ENCODE measurements at regions not wholly inside any gene's neighbourhood (a gene's known extent, or its start where the extent isn't known, plus 50 kb on each side); places are given as distances from the start of the nearest gene placed in this dataset.

GRCh38 chr13:88376760-88377388 is 705.7 kb downstream of the SLITRK5 start:
- TF ChIP-seq CTCF (conservative IDR thresholded peaks at IDR 0.05; ENCODE audit: low read depth, low read length), result no peak
- H3K4me3 ChIP-seq (ENCODE audit: low read depth, low read length), result no peak overlapping the region
- no peak for DNase-seq (ENCODE audit: low read depth)

- no peak for TF ChIP-seq CTCF (conservative IDR thresholded peaks at IDR 0.05; ENCODE audit: low read depth, low read length)
- no peak for DNase-seq (ENCODE audit: low read depth)
Measured at GRCh38 chr13:88377852-88378251, 706.7 kb downstream of the SLITRK5 start.

GRCh38 chr13:88384542-88384941 is 713.4 kb downstream of the SLITRK5 start:
- H3K4me3 ChIP-seq (ENCODE audit: low read depth, low read length), result no peak overlapping the region
- no peak for TF ChIP-seq CTCF (conservative IDR thresholded peaks at IDR 0.05; ENCODE audit: low read depth, low read length)
- DNase-seq (ENCODE audit: low read depth), result no peak

More at GRCh38 chr13:88377852-88378251, 706.7 kb downstream of the SLITRK5 start:
- H3K4me3 ChIP-seq (ENCODE audit: low read depth, low read length), result no peak overlapping the region

DNA sequence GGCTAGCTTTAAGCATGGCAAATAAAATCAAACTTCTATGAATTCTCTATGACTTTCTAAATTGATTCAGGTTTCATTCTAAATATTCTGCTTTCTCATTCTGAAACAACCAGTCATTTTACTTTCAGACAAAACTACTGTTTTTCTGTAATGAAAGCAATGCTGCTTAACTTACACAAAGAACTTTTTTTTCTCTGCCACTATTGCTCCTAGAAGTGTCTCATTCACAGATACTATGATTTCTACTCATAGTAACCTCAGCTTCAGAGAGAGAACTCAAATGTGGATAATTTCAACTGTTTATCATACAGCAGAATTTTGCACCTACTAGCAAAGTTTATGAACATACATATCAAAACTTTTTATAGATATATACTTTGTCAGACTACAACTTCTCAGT is 724.6 kb downstream of the SLITRK5 start:
- no peak overlapping the region for H3K4me3 ChIP-seq (ENCODE audit: low read depth, low read length)
- DNase-seq (ENCODE audit: low read depth), result no peak
- no peak for TF ChIP-seq CTCF (conservative IDR thresholded peaks at IDR 0.05; ENCODE audit: low read depth, low read length)

GRCh38 chr13:88411696-88412095 is 740.5 kb downstream of the SLITRK5 start:
- DNase-seq (ENCODE audit: low read depth), result no peak
- TF ChIP-seq CTCF (conservative IDR thresholded peaks at IDR 0.05; ENCODE audit: low read depth, low read length), result no peak
- no peak overlapping the region for H3K4me3 ChIP-seq (ENCODE audit: low read depth, low read length)

GRCh38 chr13:88417801-88418200 is 746.6 kb downstream of the SLITRK5 start:
- DNase-seq (ENCODE audit: low read depth), result no peak
- no peak for TF ChIP-seq CTCF (conservative IDR thresholded peaks at IDR 0.05; ENCODE audit: low read depth, low read length)
- H3K4me3 ChIP-seq (ENCODE audit: low read depth, low read length), result no peak overlapping the region

DNA sequence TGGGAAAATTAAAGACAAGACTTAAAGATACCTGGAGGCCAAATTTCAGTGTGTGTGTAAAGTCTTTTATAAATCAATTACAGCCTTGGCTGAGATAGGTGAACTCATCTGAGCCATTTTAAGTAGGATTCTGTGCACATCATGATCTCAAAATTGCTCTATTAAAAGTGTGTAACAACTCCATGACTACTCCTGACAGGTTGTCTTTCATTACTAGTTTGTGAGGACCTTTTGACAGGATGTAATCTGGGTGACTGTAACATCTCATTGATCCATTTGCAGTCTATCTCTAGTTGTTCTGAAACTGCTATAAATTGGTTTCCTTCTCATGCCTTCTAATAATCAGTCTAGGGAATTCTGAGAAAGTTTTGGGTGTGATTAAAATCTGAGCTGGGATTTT is 753.3 kb downstream of the SLITRK5 start:
- TF ChIP-seq CTCF (conservative IDR thresholded peaks at IDR 0.05; ENCODE audit: low read depth, low read length), result no peak
- DNase-seq (ENCODE audit: low read depth), result no peak
- no peak overlapping the region for H3K4me3 ChIP-seq (ENCODE audit: low read depth, low read length)

Data from epithelial cell of proximal tubule (primary cell).